Bone marrow (tissue), 2 donors: ENCODE measurements at regions not wholly inside any gene's neighbourhood (a gene's known extent, or its start where the extent isn't known, plus 50 kb on each side); places are given as distances from the start of the nearest gene placed in this dataset.
"Not testable (repeated sequence)": the region's sequence is repeated elsewhere in the genome, so short reads cannot be mapped to it uniquely, and the experiment has no call there.

Source experiments
- DNase-seq, 2 donors: peaks; one replicate each; lab custom pipeline; 2025; lab: John Stamatoyannopoulos, UW

- DNase-seq: no peak
These were observed 918.4 kb upstream of the ADAMTS5 start for GRCh38 chr21:27885296-27885711.

GRCh38 chr21:27881331-27881730, 914.4 kb upstream of the ADAMTS5 start:
- DNase-seq: not testable (repeated sequence)

- not testable (repeated sequence) for DNase-seq
These were observed 905.5 kb upstream of the ADAMTS5 start for GRCh38 chr21:27872411-27872810.

GRCh38 chr21:27870755-27871154, 903.9 kb upstream of the ADAMTS5 start:
- DNase-seq: not testable (repeated sequence)

GRCh38 chr21:27860314-27860955, 893.5 kb upstream of the ADAMTS5 start:
- not testable (repeated sequence) for DNase-seq

GRCh38 chr21:27858053-27858825, 891.4 kb upstream of the ADAMTS5 start:
- not testable (repeated sequence) for DNase-seq

- not testable (repeated sequence) for DNase-seq
These were observed 890.1 kb upstream of the ADAMTS5 start for GRCh38 chr21:27856988-27857387.

GRCh38 chr21:27841084-27841672, 874.3 kb upstream of the ADAMTS5 start:
- no peak for DNase-seq

GRCh38 chr21:27840262-27840661, 873.4 kb upstream of the ADAMTS5 start:
- no peak for DNase-seq

- DNase-seq: no peak
These were observed 872.7 kb upstream of the ADAMTS5 start for GRCh38 chr21:27839512-27840115.

GRCh38 chr21:27838573-27838972, 871.7 kb upstream of the ADAMTS5 start:
- DNase-seq: no peak

GRCh38 chr21:27837936-27838335, 871.0 kb upstream of the ADAMTS5 start:
- no peak for DNase-seq

- no peak for DNase-seq
These were observed 866.4 kb upstream of the ADAMTS5 start for GRCh38 chr21:27833298-27833697.

- DNase-seq: no peak
These were observed 865.1 kb upstream of the ADAMTS5 start for GRCh38 chr21:27831816-27832569.

GRCh38 chr21:27831177-27831576, 864.3 kb upstream of the ADAMTS5 start:
- DNase-seq: no peak

- DNase-seq: no peak
These were observed 861.1 kb upstream of the ADAMTS5 start for GRCh38 chr21:27827972-27828371.

- DNase-seq: no peak
These were observed 858.1 kb upstream of the ADAMTS5 start for GRCh38 chr21:27825035-27825434.

GRCh38 chr21:27823652-27824201, 856.8 kb upstream of the ADAMTS5 start:
- DNase-seq: no peak

- DNase-seq: no peak
These were observed 853.5 kb upstream of the ADAMTS5 start for GRCh38 chr21:27820342-27820741.

GRCh38 chr21:27819299-27819698, 852.4 kb upstream of the ADAMTS5 start:
- DNase-seq: no peak

- DNase-seq: no peak
These were observed 852.0 kb upstream of the ADAMTS5 start for GRCh38 chr21:27818847-27819246.
